ENCODE measurements at regions not wholly inside any gene's neighbourhood (a gene's known extent, or its start where the extent isn't known, plus 50 kb on each side); places are given as distances from the start of the nearest gene placed in this dataset.

- no peak overlapping the region for H3K4me3 Mint-ChIP-seq
- H3K4me1 Mint-ChIP-seq, result no peaks in the 10 kb centered on the region
- H3K4me3 ChIP-seq (replicated peaks in 1 of 3; ENCODE audit: low read depth in 2 of 3, low read length in 3 of 3), result no peak overlapping the region
- no peaks in the 10 kb centered on the region for H4K20me1 ChIP-seq (ENCODE audit: insufficient read depth, low read length)
- H3K9me3 ChIP-seq (replicated peaks in 1 of 2; ENCODE audit: control insufficient read depth in 1 of 2, insufficient read depth in 1 of 2, low read length in 2 of 2), result peaks cover 0 to 4% of the 10 kb centered on the region in 2 donors
- H2AFZ ChIP-seq (ENCODE audit: insufficient read depth, low read depth, low read length, poor library complexity, severe bottlenecking), result no peak overlapping the region
- H3K4me1 ChIP-seq (ENCODE audit: control insufficient read depth in 1 of 2, insufficient read depth in 2 of 2, low read length in 2 of 2), result no peaks in the 10 kb centered on the region
- no peak overlapping the region for H3K27ac Mint-ChIP-seq
- no peaks in the 10 kb centered on the region for H3K36me3 ChIP-seq (replicated peaks in 1 of 2; ENCODE audit: control insufficient read depth in 1 of 2, insufficient read depth in 2 of 2, low read length in 2 of 2)
- DNase-seq, result no peak
- WGBS (ENCODE audit: insufficient coverage), result no CpG with 5 or more reads among the region's 1 CpG
- no peak overlapping the region for H3K4me2 ChIP-seq (replicated peaks; ENCODE audit: extremely low read depth, low read length, poor library complexity, severe bottlenecking)
- no peaks in the 10 kb centered on the region for H3K27me3 ChIP-seq (ENCODE audit: control insufficient read depth in 2 of 2, insufficient read depth in 2 of 2, low read length in 2 of 2)
- no peak overlapping the region for H3K27ac ChIP-seq (ENCODE audit: low read depth in 1 of 2, low read length in 2 of 2)
- no peaks in the 10 kb centered on the region for H3K79me2 ChIP-seq (ENCODE audit: insufficient read depth, low read length)
- TF ChIP-seq CTCF (IDR thresholded peaks at IDR 0.05), result no peak
- no peak overlapping the region for H3K9ac ChIP-seq (ENCODE audit: insufficient read depth, low read length, poor library complexity, severe bottlenecking)
- no peaks in the 10 kb centered on the region for H3K36me3 Mint-ChIP-seq
- intact Hi-C loops (cut with micrococcal nuclease), result no loop called here
- H3K9me3 Mint-ChIP-seq, result peaks cover 0 to 9% (median 2%) of the 10 kb centered on the region in 7 donors
- H3K27me3 Mint-ChIP-seq (ENCODE audit: low read depth in 3 of 3), result no peaks in the 10 kb centered on the region
These were observed 1512.0 kb downstream of the SLITRK1 start for GRCh38 chr13:82370316-82370715.

DNA sequence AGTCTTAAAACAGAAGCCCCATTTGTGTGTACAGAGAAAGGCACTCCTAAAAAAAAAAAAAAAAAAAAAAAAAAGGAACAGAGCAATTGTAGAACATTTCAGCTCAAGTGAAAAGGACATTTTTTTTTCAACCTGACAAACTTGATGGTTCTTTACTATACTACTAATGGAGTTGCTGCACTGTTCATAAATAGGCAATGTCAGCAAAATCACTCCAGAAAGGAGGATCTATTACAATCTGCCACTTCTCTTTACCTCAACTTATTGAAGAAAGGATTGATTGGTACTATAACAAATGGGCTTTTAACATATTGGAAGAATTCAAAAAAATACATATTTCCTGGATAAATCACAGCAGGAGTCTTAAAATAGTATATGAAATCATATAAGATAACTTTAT, 1517.7 kb downstream of the SLITRK1 start:
- H3K36me3 ChIP-seq (replicated peaks in 1 of 2; ENCODE audit: control insufficient read depth in 1 of 2, insufficient read depth in 2 of 2, low read length in 2 of 2), result no peaks in the 10 kb centered on the region
- no peak overlapping the region for H3K27ac Mint-ChIP-seq
- H3K4me3 Mint-ChIP-seq, result no peak overlapping the region
- intact Hi-C loops (cut with micrococcal nuclease), result no loop called here
- H3K27me3 Mint-ChIP-seq (ENCODE audit: low read depth in 3 of 3), result no peaks in the 10 kb centered on the region
- no peaks in the 10 kb centered on the region for H3K27me3 ChIP-seq (ENCODE audit: control insufficient read depth in 2 of 2, insufficient read depth in 2 of 2, low read length in 2 of 2)
- no peaks in the 10 kb centered on the region for H3K4me1 Mint-ChIP-seq
- no peaks in the 10 kb centered on the region for H3K9me3 ChIP-seq (replicated peaks in 1 of 2; ENCODE audit: control insufficient read depth in 1 of 2, insufficient read depth in 1 of 2, low read length in 2 of 2)
- no peak for DNase-seq
- H3K9me3 Mint-ChIP-seq, result peaks cover 0 to 3% (median 0%) of the 10 kb centered on the region in 7 donors
- no peak overlapping the region for H3K9ac ChIP-seq (ENCODE audit: insufficient read depth, low read length, poor library complexity, severe bottlenecking)
- H3K4me2 ChIP-seq (replicated peaks; ENCODE audit: extremely low read depth, low read length, poor library complexity, severe bottlenecking), result no peak overlapping the region
- no peak overlapping the region for H3K4me3 ChIP-seq (replicated peaks in 1 of 3; ENCODE audit: low read depth in 2 of 3, low read length in 3 of 3)
- no peaks in the 10 kb centered on the region for H4K20me1 ChIP-seq (ENCODE audit: insufficient read depth, low read length)
- no peak overlapping the region for H2AFZ ChIP-seq (ENCODE audit: insufficient read depth, low read depth, low read length, poor library complexity, severe bottlenecking)
- no peak overlapping the region for H3K27ac ChIP-seq (ENCODE audit: low read depth in 1 of 2, low read length in 2 of 2)
- no peaks in the 10 kb centered on the region for H3K79me2 ChIP-seq (ENCODE audit: insufficient read depth, low read length)
- TF ChIP-seq CTCF (IDR thresholded peaks at IDR 0.05), result no peak
- no peaks in the 10 kb centered on the region for H3K36me3 Mint-ChIP-seq
- H3K4me1 ChIP-seq (ENCODE audit: control insufficient read depth in 1 of 2, insufficient read depth in 2 of 2, low read length in 2 of 2), result no peaks in the 10 kb centered on the region

Measured in CD14-positive monocyte (primary cell).